Neutrophil (primary cell): ENCODE measurements at regions not wholly inside any gene's neighbourhood (a gene's known extent, or its start where the extent isn't known, plus 50 kb on each side); places are given as distances from the start of the nearest gene placed in this dataset.

Source experiments
- H3K27ac ChIP-seq: fragments of 200-600 bp; sonication (generic); 2 replicates; pipeline ENCODE4 v1.5.1; 2016; ENCODE audit warnings: mild to moderate bottlenecking, moderate library complexity
- H3K27me3 ChIP-seq: fragments of 200-600 bp; sonication (generic); 2 replicates; pipeline ENCODE4 v1.6.0; 2016; ENCODE audit warnings: mild to moderate bottlenecking
- H3K36me3 ChIP-seq: fragments of 200-600 bp; sonication (generic); 2 replicates; pipeline ENCODE4 v1.5.1; 2017
- H3K4me1 ChIP-seq, 2 experiments: fragments of 200-600 bp in 1 of 2; sonication (generic) in 1 of 2; 1 replicate in 1 of 2; 2 replicates in 1 of 2; pipeline versions ENCODE4 v1.5.1 to v1.6.1; 2013 to 2016; ENCODE audit warnings: low read depth in 1 of 2, low read length in 1 of 2, mild to moderate bottlenecking in 1 of 2, moderate library complexity in 1 of 2; ENCODE audit not compliant: control insufficient read depth in 1 of 2, insufficient read depth in 1 of 2
- H3K4me3 ChIP-seq, 2 experiments: fragments of 200-600 bp in 1 of 2; sonication (generic) in 1 of 2; 1 replicate in 1 of 2; 2 replicates in 1 of 2; pipeline ENCODE4 v1.5.1; 2013 to 2016; ENCODE audit warnings: low read depth in 1 of 2, low read length in 1 of 2, mild to moderate bottlenecking in 1 of 2, moderate library complexity in 1 of 2
- H3K9me3 ChIP-seq: fragments of 200-600 bp; sonication (generic); 2 replicates; pipeline ENCODE4 v1.5.1; 2016
- CTCF ChIP-seq: fragments of 200-600 bp; sonication (generic); IDR thresholded peaks from 2 replicates; pipeline ENCODE4 v1.5.1; 2016; ENCODE audit warnings: antibody characterized with exemption

GRCh38 chr1:90273241-90273774 lies 278.4 kb downstream of the ZNF326 start:
- TF ChIP-seq CTCF: no peak
- H3K4me3 ChIP-seq: no peak overlapping the region

GRCh38 chr1:90262791-90263190 lies 267.9 kb downstream of the ZNF326 start:
- TF ChIP-seq CTCF: no peak
- no peaks in the 10 kb centered on the region for H3K27me3 ChIP-seq

More at GRCh38 chr1:90273241-90273774, 278.4 kb downstream of the ZNF326 start:
- Histone ChIP-seq H3K27me3 (no peaks in the 10 kb centered on the region), H3K4me1 (no peaks in the 10 kb centered on the region), H3K9me3 (no peaks in the 10 kb centered on the region), H3K36me3 (no peaks in the 10 kb centered on the region), H3K27ac (no peak overlapping the region)

GRCh38 chr1:90262286-90262685 lies 267.4 kb downstream of the ZNF326 start:
- Histone ChIP-seq H3K27ac (no peak overlapping the region), H3K4me1 (no peaks in the 10 kb centered on the region), H3K36me3 (no peaks in the 10 kb centered on the region), H3K4me3 (no peak overlapping the region), H3K9me3 (no peaks in the 10 kb centered on the region), H3K27me3 (no peaks in the 10 kb centered on the region)
- no peak for TF ChIP-seq CTCF

More at GRCh38 chr1:90262791-90263190, 267.9 kb downstream of the ZNF326 start:
- Histone ChIP-seq H3K9me3 (no peaks in the 10 kb centered on the region), H3K36me3 (no peaks in the 10 kb centered on the region), H3K4me3 (no peak overlapping the region), H3K4me1 (no peaks in the 10 kb centered on the region), H3K27ac (no peak overlapping the region)

GRCh38 chr1:90246069-90246468 lies 251.2 kb downstream of the ZNF326 start:
- H3K27me3 ChIP-seq: no peaks in the 10 kb centered on the region
- no peak overlapping the region for H3K27ac ChIP-seq
- no peak overlapping the region for H3K4me3 ChIP-seq
- H3K9me3 ChIP-seq: no peaks in the 10 kb centered on the region
- TF ChIP-seq CTCF: no peak
- H3K4me1 ChIP-seq: no peaks in the 10 kb centered on the region
- H3K36me3 ChIP-seq: no peaks in the 10 kb centered on the region

GRCh38 chr1:90236493-90236892 lies 241.6 kb downstream of the ZNF326 start:
- Histone ChIP-seq H3K27ac (no peak overlapping the region), H3K4me1 (no peaks in the 10 kb centered on the region), H3K9me3 (no peaks in the 10 kb centered on the region), H3K27me3 (no peaks in the 10 kb centered on the region), H3K36me3 (no peaks in the 10 kb centered on the region), H3K4me3 (no peak overlapping the region)
- TF ChIP-seq CTCF: no peak

GRCh38 chr1:90223401-90223800 lies 228.5 kb downstream of the ZNF326 start:
- Histone ChIP-seq H3K36me3 (no peaks in the 10 kb centered on the region), H3K27ac (no peak overlapping the region), H3K9me3 (no peaks in the 10 kb centered on the region), H3K4me1 (no peaks in the 10 kb centered on the region), H3K4me3 (no peak overlapping the region), H3K27me3 (no peaks in the 10 kb centered on the region)
- no peak for TF ChIP-seq CTCF
